ENCODE measurements at regions not wholly inside any gene's neighbourhood (a gene's known extent, or its start where the extent isn't known, plus 50 kb on each side); places are given as distances from the start of the nearest gene placed in this dataset.

DNA sequence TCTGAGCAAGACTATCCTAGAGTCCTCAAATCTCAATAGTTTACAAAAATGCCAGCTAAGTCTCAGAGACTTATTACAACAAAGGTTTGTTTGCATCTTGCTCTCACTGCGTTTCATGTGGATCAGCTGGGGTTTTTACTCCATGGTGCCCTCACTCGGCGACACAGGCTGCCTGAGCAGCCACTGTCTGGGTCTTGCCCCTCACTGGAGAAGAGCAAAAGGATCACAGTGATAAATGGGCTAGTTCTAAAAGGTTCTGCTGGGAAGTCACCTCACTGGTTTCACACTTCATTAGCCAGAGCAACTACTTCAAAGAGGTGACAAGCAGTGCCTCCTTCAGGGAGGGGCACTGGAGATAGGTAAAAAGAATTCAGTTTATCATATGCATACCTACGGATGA, 392.0 kb downstream of the RPL10L start:
- DNase-seq, result no peak

- DNase-seq, result no peak
Observed at GRCh38 chr14:46256381-46256780, 395.2 kb downstream of the RPL10L start.

- DNase-seq, result no peak
Observed at GRCh38 chr14:46250113-46250703, 401.4 kb downstream of the RPL10L start.

GRCh38 chr14:46248001-46248630, 403.5 kb downstream of the RPL10L start:
- DNase-seq, result no peak

DNA sequence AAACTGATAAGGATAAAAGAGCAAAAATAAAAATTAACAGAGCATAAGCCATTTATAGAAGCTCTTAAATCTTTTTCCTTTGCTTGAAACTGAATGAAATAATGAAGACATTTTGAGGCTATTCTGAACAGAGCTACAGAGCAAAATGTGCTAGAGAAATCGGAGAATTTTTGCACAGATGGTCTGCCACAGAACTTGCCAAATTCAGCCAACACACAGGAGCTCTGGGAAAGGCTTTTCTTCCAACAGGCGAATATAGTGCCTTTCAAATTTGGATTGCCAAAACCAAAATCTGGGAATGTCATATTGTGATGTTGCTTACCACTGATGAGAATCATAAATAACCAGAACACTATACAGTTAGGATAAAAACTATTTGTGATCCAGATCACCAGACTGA, 406.3 kb downstream of the RPL10L start:
- DNase-seq, result no peak

DNA sequence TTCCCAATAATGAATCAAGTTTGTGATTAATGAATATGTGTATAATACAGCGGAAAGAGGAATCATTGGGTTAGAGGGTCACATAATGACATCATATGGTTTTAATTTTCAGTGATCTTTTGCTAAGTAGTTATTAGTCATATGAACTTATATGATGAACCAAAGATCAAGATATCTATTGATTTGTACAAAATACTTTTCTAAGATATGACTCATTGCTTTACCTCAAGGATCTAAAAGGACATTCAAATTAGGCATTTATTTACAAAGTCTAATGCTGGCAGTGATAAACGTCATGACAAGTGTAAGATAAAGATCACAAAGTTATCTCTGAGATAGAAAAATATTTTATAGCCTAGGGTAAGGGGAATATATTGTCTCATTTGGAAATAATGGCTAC, 417.8 kb downstream of the RPL10L start:
- no peak for DNase-seq

DNA sequence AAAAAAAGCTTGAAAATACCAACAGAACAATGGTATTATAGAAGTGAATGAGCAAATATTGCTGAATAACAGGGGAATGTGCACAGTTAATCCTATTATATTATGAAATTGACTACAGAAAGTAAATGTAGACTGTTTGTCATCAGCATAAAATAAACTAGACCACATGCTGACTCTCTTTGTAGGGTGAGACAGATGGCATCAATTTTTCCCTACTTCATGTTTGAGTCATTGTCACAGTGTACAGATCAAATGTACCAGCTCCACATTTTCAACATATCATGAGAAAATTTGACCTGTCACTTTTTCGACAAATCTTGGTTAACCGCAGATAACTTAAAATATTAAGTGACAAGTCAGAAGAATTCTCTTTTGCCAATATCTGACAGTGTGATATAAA, 421.0 kb downstream of the RPL10L start:
- no peak for DNase-seq

DNA sequence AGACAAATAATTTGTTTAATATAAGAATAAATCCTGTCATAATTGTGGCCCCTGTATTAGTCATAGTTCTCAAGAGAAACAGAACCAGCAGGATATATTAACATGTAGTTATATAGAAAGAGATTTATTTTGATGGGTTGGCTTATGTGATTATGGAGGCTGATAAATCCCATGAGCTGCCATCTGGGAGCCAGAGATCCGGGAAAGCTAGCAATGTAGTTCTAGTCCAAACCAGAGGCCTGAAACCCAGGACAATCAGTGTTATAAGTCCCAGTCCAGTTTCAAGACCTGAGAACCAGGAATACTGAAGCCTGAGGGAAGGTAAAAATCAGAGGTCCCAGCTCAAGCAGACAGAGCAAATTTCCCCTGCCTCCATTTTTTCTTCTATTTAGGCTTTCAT, 435.8 kb downstream of the RPL10L start:
- no peak for DNase-seq

- no peak for DNase-seq
Observed at GRCh38 chr14:46198676-46199075, 452.9 kb downstream of the RPL10L start.

GRCh38 chr14:46197856-46198255, 453.7 kb downstream of the RPL10L start:
- DNase-seq, result no peak

Data from stimulated activated CD4-positive, alpha-beta T cell treated with anti-CD3 and anti-CD28 coated beads, Interleukin-2, amount 100 ng/mL, for 24 hours (primary cell).